ENCODE measurements at regions not wholly inside any gene's neighbourhood (a gene's known extent, or its start where the extent isn't known, plus 50 kb on each side); places are given as distances from the start of the nearest gene placed in this dataset.

DNA sequence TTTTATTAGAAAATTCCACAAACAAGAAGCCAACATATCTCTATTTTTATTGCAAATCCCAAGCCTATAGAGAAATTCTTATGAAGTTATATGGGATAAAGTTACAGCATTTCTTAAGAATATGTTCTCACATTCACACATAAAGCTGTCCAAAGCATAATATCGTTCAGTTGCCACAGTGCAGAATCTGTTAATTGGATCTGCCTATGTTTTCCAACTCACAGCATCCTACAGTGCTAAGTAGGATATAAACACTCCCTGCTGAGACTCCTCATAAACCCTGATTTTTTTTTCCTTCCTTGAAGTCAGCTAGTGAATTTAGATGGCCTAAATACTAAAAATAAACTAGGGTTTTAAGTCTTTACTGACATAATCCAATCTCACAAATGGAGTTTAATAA is 307.9 kb downstream of the PDGFC start:
- TF ChIP-seq, protein P1, sequence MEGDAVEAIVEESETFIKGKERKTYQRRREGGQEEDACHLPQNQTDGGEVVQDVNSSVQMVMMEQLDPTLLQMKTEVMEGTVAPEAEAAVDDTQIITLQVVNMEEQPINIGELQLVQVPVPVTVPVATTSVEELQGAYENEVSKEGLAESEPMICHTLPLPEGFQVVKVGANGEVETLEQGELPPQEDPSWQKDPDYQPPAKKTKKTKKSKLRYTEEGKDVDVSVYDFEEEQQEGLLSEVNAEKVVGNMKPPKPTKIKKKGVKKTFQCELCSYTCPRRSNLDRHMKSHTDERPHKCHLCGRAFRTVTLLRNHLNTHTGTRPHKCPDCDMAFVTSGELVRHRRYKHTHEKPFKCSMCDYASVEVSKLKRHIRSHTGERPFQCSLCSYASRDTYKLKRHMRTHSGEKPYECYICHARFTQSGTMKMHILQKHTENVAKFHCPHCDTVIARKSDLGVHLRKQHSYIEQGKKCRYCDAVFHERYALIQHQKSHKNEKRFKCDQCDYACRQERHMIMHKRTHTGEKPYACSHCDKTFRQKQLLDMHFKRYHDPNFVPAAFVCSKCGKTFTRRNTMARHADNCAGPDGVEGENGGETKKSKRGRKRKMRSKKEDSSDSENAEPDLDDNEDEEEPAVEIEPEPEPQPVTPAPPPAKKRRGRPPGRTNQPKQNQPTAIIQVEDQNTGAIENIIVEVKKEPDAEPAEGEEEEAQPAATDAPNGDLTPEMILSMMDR (IDR thresholded peaks at IDR 0.05): no peak
- TF ChIP-seq POLR2AphosphoS5 (IDR thresholded peaks at IDR 0.05): no peak

Data from esophagus muscularis mucosa (tissue), 3 donors.